ENCODE measurements at regions not wholly inside any gene's neighbourhood (a gene's known extent, or its start where the extent isn't known, plus 50 kb on each side); places are given as distances from the start of the nearest gene placed in this dataset.

GRCh38 chr1:238517711-238518110, 627.0 kb upstream of the ZP4 start:
- no peaks in the 10 kb centered on the region for H3K27me3 Mint-ChIP-seq (ENCODE audit: insufficient read depth)
- H3K27ac Mint-ChIP-seq, result no peak overlapping the region
- no peak for DNase-seq (ENCODE audit: low spot score)
- peaks cover 5% of the 10 kb centered on the region for H3K9me3 Mint-ChIP-seq
- H3K36me3 Mint-ChIP-seq (ENCODE audit: low read depth), result no peaks in the 10 kb centered on the region
- intact Hi-C loops (cut with micrococcal nuclease), result no loop called here
- H3K4me1 Mint-ChIP-seq (ENCODE audit: low read depth), result no peaks in the 10 kb centered on the region
- no peak overlapping the region for H3K4me3 Mint-ChIP-seq

- intact Hi-C loops (cut with micrococcal nuclease), result no loop called here
- no peak overlapping the region for H3K4me3 Mint-ChIP-seq
- no peaks in the 10 kb centered on the region for H3K36me3 Mint-ChIP-seq (ENCODE audit: low read depth)
- peaks cover 5% of the 10 kb centered on the region for H3K9me3 Mint-ChIP-seq
- no peaks in the 10 kb centered on the region for H3K4me1 Mint-ChIP-seq (ENCODE audit: low read depth)
- H3K27me3 Mint-ChIP-seq (ENCODE audit: insufficient read depth), result no peaks in the 10 kb centered on the region
- DNase-seq (ENCODE audit: low spot score), result no peak
- no peak overlapping the region for H3K27ac Mint-ChIP-seq
Observed at GRCh38 chr1:238501290-238501689, 610.6 kb upstream of the ZP4 start.

GRCh38 chr1:238499021-238499420, 608.3 kb upstream of the ZP4 start:
- Mint-ChIP-seq H3K27ac (no peak overlapping the region), H3K4me1 (ENCODE audit: low read depth) (no peaks in the 10 kb centered on the region), H3K9me3 (no peaks in the 10 kb centered on the region), H3K4me3 (no peak overlapping the region), H3K36me3 (ENCODE audit: low read depth) (no peaks in the 10 kb centered on the region), H3K27me3 (ENCODE audit: insufficient read depth) (no peaks in the 10 kb centered on the region)
- intact Hi-C loops (cut with micrococcal nuclease), result no loop called here
- DNase-seq (ENCODE audit: low spot score), result no peak

- no peaks in the 10 kb centered on the region for H3K9me3 Mint-ChIP-seq
- intact Hi-C loops (cut with micrococcal nuclease), result no loop called here
- no peaks in the 10 kb centered on the region for H3K27me3 Mint-ChIP-seq (ENCODE audit: insufficient read depth)
- no peaks in the 10 kb centered on the region for H3K36me3 Mint-ChIP-seq (ENCODE audit: low read depth)
- H3K4me1 Mint-ChIP-seq (ENCODE audit: low read depth), result no peaks in the 10 kb centered on the region
- no peak overlapping the region for H3K4me3 Mint-ChIP-seq
- no peak for DNase-seq (ENCODE audit: low spot score)
- no peak overlapping the region for H3K27ac Mint-ChIP-seq
Observed at GRCh38 chr1:238492271-238492670, 601.5 kb upstream of the ZP4 start.

- Mint-ChIP-seq H3K36me3 (ENCODE audit: low read depth) (no peaks in the 10 kb centered on the region), H3K4me1 (ENCODE audit: low read depth) (no peaks in the 10 kb centered on the region), H3K27ac (no peak overlapping the region), H3K4me3 (no peak overlapping the region), H3K27me3 (ENCODE audit: insufficient read depth) (no peaks in the 10 kb centered on the region), H3K9me3 (no peaks in the 10 kb centered on the region)
- intact Hi-C loops (cut with micrococcal nuclease), result no loop called here
- no peak for DNase-seq (ENCODE audit: low spot score)
Observed at GRCh38 chr1:238491265-238491664, 600.5 kb upstream of the ZP4 start.

GRCh38 chr1:238489006-238489405, 598.3 kb upstream of the ZP4 start:
- DNase-seq (ENCODE audit: low spot score), result no peak
- no peak overlapping the region for H3K4me3 Mint-ChIP-seq
- no peak overlapping the region for H3K27ac Mint-ChIP-seq
- intact Hi-C loops (cut with micrococcal nuclease), result no loop called here
- no peaks in the 10 kb centered on the region for H3K36me3 Mint-ChIP-seq (ENCODE audit: low read depth)
- H3K27me3 Mint-ChIP-seq (ENCODE audit: insufficient read depth), result no peaks in the 10 kb centered on the region
- no peaks in the 10 kb centered on the region for H3K4me1 Mint-ChIP-seq (ENCODE audit: low read depth)
- H3K9me3 Mint-ChIP-seq, result no peaks in the 10 kb centered on the region

- Mint-ChIP-seq H3K4me3 (no peak overlapping the region), H3K27ac (no peak overlapping the region), H3K36me3 (ENCODE audit: low read depth) (no peaks in the 10 kb centered on the region), H3K4me1 (ENCODE audit: low read depth) (no peaks in the 10 kb centered on the region), H3K27me3 (ENCODE audit: insufficient read depth) (no peaks in the 10 kb centered on the region), H3K9me3 (no peaks in the 10 kb centered on the region)
- intact Hi-C loops (cut with micrococcal nuclease), result no loop called here
- no peak for DNase-seq (ENCODE audit: low spot score)
Observed at GRCh38 chr1:238488401-238488800, 597.7 kb upstream of the ZP4 start.

GRCh38 chr1:238487931-238488330, 597.2 kb upstream of the ZP4 start:
- intact Hi-C loops (cut with micrococcal nuclease), result no loop called here
- Mint-ChIP-seq H3K9me3 (no peaks in the 10 kb centered on the region), H3K27me3 (ENCODE audit: insufficient read depth) (no peaks in the 10 kb centered on the region), H3K4me3 (no peak overlapping the region), H3K27ac (no peak overlapping the region), H3K36me3 (ENCODE audit: low read depth) (no peaks in the 10 kb centered on the region), H3K4me1 (ENCODE audit: low read depth) (no peaks in the 10 kb centered on the region)
- no peak for DNase-seq (ENCODE audit: low spot score)

GRCh38 chr1:238485912-238486209, 595.1 kb upstream of the ZP4 start:
- no peaks in the 10 kb centered on the region for H3K36me3 Mint-ChIP-seq (ENCODE audit: low read depth)
- H3K4me1 Mint-ChIP-seq (ENCODE audit: low read depth), result no peaks in the 10 kb centered on the region
- DNase-seq (ENCODE audit: low spot score), result no peak
- intact Hi-C loops (cut with micrococcal nuclease), result no loop called here
- H3K27me3 Mint-ChIP-seq (ENCODE audit: insufficient read depth), result no peaks in the 10 kb centered on the region
- H3K4me3 Mint-ChIP-seq, result no peak overlapping the region
- no peaks in the 10 kb centered on the region for H3K9me3 Mint-ChIP-seq
- H3K27ac Mint-ChIP-seq, result no peak overlapping the region

GRCh38 chr1:238485057-238485911, 594.6 kb upstream of the ZP4 start:
- Mint-ChIP-seq H3K4me3 (no peak overlapping the region), H3K4me1 (ENCODE audit: low read depth) (no peaks in the 10 kb centered on the region), H3K27me3 (ENCODE audit: insufficient read depth) (no peaks in the 10 kb centered on the region), H3K9me3 (no peaks in the 10 kb centered on the region), H3K27ac (no peak overlapping the region), H3K36me3 (ENCODE audit: low read depth) (no peaks in the 10 kb centered on the region)
- intact Hi-C loops (cut with micrococcal nuclease), result no loop called here
- DNase-seq (ENCODE audit: low spot score), result no peak

- Mint-ChIP-seq H3K27me3 (ENCODE audit: insufficient read depth) (no peaks in the 10 kb centered on the region), H3K36me3 (ENCODE audit: low read depth) (no peaks in the 10 kb centered on the region), H3K27ac (no peak overlapping the region), H3K4me1 (ENCODE audit: low read depth) (no peaks in the 10 kb centered on the region), H3K9me3 (no peaks in the 10 kb centered on the region), H3K4me3 (no peak overlapping the region)
- no peak for DNase-seq (ENCODE audit: low spot score)
- intact Hi-C loops (cut with micrococcal nuclease), result no loop called here
Observed at GRCh38 chr1:238484121-238484520, 593.4 kb upstream of the ZP4 start.

GRCh38 chr1:238476841-238477240, 586.1 kb upstream of the ZP4 start:
- intact Hi-C loops (cut with micrococcal nuclease), result no loop called here
- DNase-seq (ENCODE audit: low spot score), result no peak
- Mint-ChIP-seq H3K27ac (no peak overlapping the region), H3K4me1 (ENCODE audit: low read depth) (no peaks in the 10 kb centered on the region), H3K36me3 (ENCODE audit: low read depth) (no peaks in the 10 kb centered on the region), H3K9me3 (no peaks in the 10 kb centered on the region), H3K4me3 (no peak overlapping the region), H3K27me3 (ENCODE audit: insufficient read depth) (no peaks in the 10 kb centered on the region)

- no peak for DNase-seq (ENCODE audit: low spot score)
- H3K36me3 Mint-ChIP-seq (ENCODE audit: low read depth), result no peaks in the 10 kb centered on the region
- no peaks in the 10 kb centered on the region for H3K4me1 Mint-ChIP-seq (ENCODE audit: low read depth)
- no peaks in the 10 kb centered on the region for H3K9me3 Mint-ChIP-seq
- no peaks in the 10 kb centered on the region for H3K27me3 Mint-ChIP-seq (ENCODE audit: insufficient read depth)
- no peak overlapping the region for H3K4me3 Mint-ChIP-seq
- no peak overlapping the region for H3K27ac Mint-ChIP-seq
- intact Hi-C loops (cut with micrococcal nuclease), result no loop called here
Observed at GRCh38 chr1:238475712-238476111, 585.0 kb upstream of the ZP4 start.

GRCh38 chr1:238474263-238474662, 583.5 kb upstream of the ZP4 start:
- H3K9me3 Mint-ChIP-seq, result no peaks in the 10 kb centered on the region

More at GRCh38 chr1:238474263-238474662, 583.5 kb upstream of the ZP4 start:
- Mint-ChIP-seq H3K4me1 (ENCODE audit: low read depth) (no peaks in the 10 kb centered on the region), H3K36me3 (ENCODE audit: low read depth) (no peaks in the 10 kb centered on the region), H3K27ac (no peak overlapping the region), H3K4me3 (no peak overlapping the region), H3K27me3 (ENCODE audit: insufficient read depth) (no peaks in the 10 kb centered on the region)
- DNase-seq (ENCODE audit: low spot score), result no peak
- intact Hi-C loops (cut with micrococcal nuclease), result no loop called here
